B cell (primary cell): ENCODE measurements at regions not wholly inside any gene's neighbourhood (a gene's known extent, or its start where the extent isn't known, plus 50 kb on each side); places are given as distances from the start of the nearest gene placed in this dataset.

Experiments used
- ATAC-seq: fragments of 200-7000 bp; cut with Tn5 transposase; one replicate; pipeline ENCODE4 v1.10.0; 2021; ENCODE audit warnings: low read depth, mild to moderate bottlenecking, moderate number of reproducible peaks, moderate library complexity
- CTCF ChIA-PET: fragments of 350-600 bp; sonication (Branson Sonifier 250); formaldehyde crosslinking; loops from one replicate; lab custom pipeline; 2021; ENCODE audit warnings: antibody characterized with exemption, inconsistent platforms; lab: Charles Lee
- POLR2A ChIA-PET: fragments of 350-600 bp; sonication (Branson Sonifier 250); formaldehyde crosslinking; loops from one replicate; lab custom pipeline; 2021; ENCODE audit warnings: antibody characterized with exemption; lab: Charles Lee
- DNase-seq: peaks from one replicate; pipeline ENCODE4 v3.0.0; 2013
- H2AFZ ChIP-seq: 2 replicates; pipeline ENCODE4 v1.6.1; 2012; ENCODE audit warnings: mild to moderate bottlenecking, low read depth, low read length; ENCODE audit not compliant: insufficient read depth, poor library complexity, severe bottlenecking
- H3K27ac ChIP-seq, 2 donors: 1 replicate in 1 of 2; 2 replicates in 1 of 2; pipeline ENCODE4 v1.5.1; 2012 to 2013; ENCODE audit warnings: low read length in 2 of 2, mild to moderate bottlenecking in 2 of 2, moderate library complexity in 1 of 2
- H3K27me3 ChIP-seq, 4 experiments: fragments of 200-600 bp in 1 of 4; sonication (generic) in 1 of 4; replicated peaks in 1 of 4; 1 replicate in 2 of 4; 2 replicates in 2 of 4; pipeline versions ENCODE4 v1.6.1 to v1.7.0; 2013 to 2016; ENCODE audit warnings: low read length in 3 of 4, mild to moderate bottlenecking in 2 of 4, mixed read lengths in 1 of 4, moderate library complexity in 1 of 4; ENCODE audit not compliant: insufficient read depth in 4 of 4, control insufficient read depth in 3 of 4; ENCODE audit errors: control extremely low read depth in 1 of 4
- H3K36me3 ChIP-seq, 2 experiments: replicated peaks in 1 of 2; 1 replicate in 1 of 2; 2 replicates in 1 of 2; pipeline versions ENCODE4 v1.6.1 to v1.7.1; 2013; ENCODE audit warnings: low read length in 1 of 2; ENCODE audit not compliant: insufficient read depth in 2 of 2, control insufficient read depth in 1 of 2; ENCODE audit errors: control extremely low read depth in 1 of 2, extremely low read depth in 1 of 2
- H3K4me1 ChIP-seq, 2 donors: fragments of 200-600 bp in 1 of 2; sonication (generic) in 1 of 2; 1 replicate in 1 of 2; 2 replicates in 1 of 2; pipeline versions ENCODE4 v1.5.1 to v1.6.1; 2013 to 2017; ENCODE audit warnings: low read length in 2 of 2; ENCODE audit not compliant: control insufficient read depth in 2 of 2, insufficient read depth in 2 of 2
- H3K4me2 ChIP-seq: replicated peaks from 2 replicates; pipeline ENCODE3; 2012; ENCODE audit warnings: mild to moderate bottlenecking, low read depth, low read length; ENCODE audit not compliant: poor library complexity, severe bottlenecking
- H3K4me3 ChIP-seq, 5 experiments: fragments of 200-600 bp in 1 of 5; sonication (generic) in 1 of 5; 1 replicate in 3 of 5; 2 replicates in 2 of 5; pipeline versions ENCODE4 v1.5.1 to v1.7.0; 2011 to 2016; ENCODE audit warnings: low read length in 4 of 5, mild to moderate bottlenecking in 4 of 5, low read depth in 2 of 5, control low read depth in 1 of 5, moderate library complexity in 1 of 5; ENCODE audit not compliant: insufficient read depth in 1 of 5; ENCODE audit errors: control extremely low read depth in 1 of 5, extremely low read depth in 1 of 5
- H3K79me2 ChIP-seq: fragments of 200-600 bp; sonication (generic); one replicate; pipeline ENCODE4 v1.6.0; 2016; ENCODE audit warnings: low read length; ENCODE audit not compliant: control insufficient read depth, insufficient read depth
- H3K9ac ChIP-seq: fragments of 200-600 bp; sonication (generic); 2 replicates; pipeline ENCODE4 v1.6.1; 2017; ENCODE audit warnings: mild to moderate bottlenecking, low read length, moderate library complexity
- H3K9me3 ChIP-seq, 3 donors: one replicate each; pipeline versions ENCODE4 v1.6.1 to v1.7.1; 2013; ENCODE audit warnings: low read length in 2 of 3; ENCODE audit not compliant: control insufficient read depth in 2 of 3, insufficient read depth in 1 of 3; ENCODE audit errors: control extremely low read depth in 1 of 3
- H4K20me1 ChIP-seq: 2 replicates; pipeline ENCODE4 v1.6.0; 2012; ENCODE audit warnings: mild to moderate bottlenecking, low read length; ENCODE audit not compliant: insufficient read depth, control insufficient read depth, poor library complexity, severe bottlenecking
- H3K27ac Mint-ChIP-seq: one replicate; pipeline ENCODE4 v1.8.0; 2021; ENCODE audit warnings: mixed read lengths
- H3K27me3 Mint-ChIP-seq: one replicate; pipeline ENCODE4 v1.8.0; 2021; ENCODE audit warnings: mixed read lengths
- H3K4me1 Mint-ChIP-seq: one replicate; pipeline ENCODE4 v1.8.0; 2021; ENCODE audit warnings: mixed read lengths
- H3K4me3 Mint-ChIP-seq: one replicate; pipeline ENCODE4 v1.8.0; 2021; ENCODE audit warnings: mixed read lengths
- H3K9me3 Mint-ChIP-seq: one replicate; pipeline ENCODE4 v1.8.0; 2022; ENCODE audit warnings: mixed read lengths; ENCODE audit not compliant: insufficient read depth
- CTCF ChIP-seq: fragments of 200-600 bp; IDR thresholded peaks from one replicate; pipeline ENCODE4 v1.8.0; 2022; ENCODE audit warnings: antibody characterized with exemption, mild to moderate bottlenecking
- EZH2 ChIP-seq: IDR thresholded peaks from 2 replicates; pipeline ENCODE4 v1.6.1; 2012; ENCODE audit warnings: borderline replicate concordance, low read depth, mild to moderate bottlenecking, moderate library complexity, low read length; ENCODE audit not compliant: insufficient read depth, poor library complexity, severe bottlenecking
- WGBS: methylation state at CpG from one replicate; pipeline ENCODE4 v1.1.5; 2013; ENCODE audit warnings: missing lambda C conversion rate; ENCODE audit not compliant: insufficient coverage; 5-methylcytosine and 5-hydroxymethylcytosine counted together
- intact Hi-C: fragments of 100-400 bp; cut with micrococcal nuclease; formaldehyde crosslinking; loops from one replicate; pipeline ENCODE4 v1.10.0; 2022

GRCh38 chr18:62634979-62635630 lies 80.2 kb upstream of the PHLPP1 start:
- CTCF ChIA-PET = interaction anchor here (1.1 to 5.3 kb wide), 2 partner anchors 14 to 346 kb away, joined by 3 to 59 read pairs; no protein-coding TSS in a partner anchor
- Histone ChIP-seq H3K4me3 (no peak overlapping the region), H2AFZ (no peak overlapping the region), H3K27ac (no peak overlapping the region), H3K79me2 (no peaks in the 10 kb centered on the region), H3K9me3 (no peaks in the 10 kb centered on the region), H3K4me1 (no peaks in the 10 kb centered on the region), H4K20me1 (no peaks in the 10 kb centered on the region), H3K9ac (no peak overlapping the region), H3K4me2 (no peak overlapping the region), H3K36me3 (no peaks in the 10 kb centered on the region), H3K27me3 (no peaks in the 10 kb centered on the region)
- H3K27ac Mint-ChIP-seq = no peak overlapping the region
- DNase-seq (no peak), ATAC-seq (no peak)
- TF ChIP-seq CTCF (no peak), EZH2 (no peak)
- WGBS = 100% methylated on average over 1 of the region's 6 CpGs
- POLR2A ChIA-PET = no interaction called here
- peaks cover 15% of the 10 kb centered on the region for H3K27me3 Mint-ChIP-seq
- no peaks in the 10 kb centered on the region for H3K4me1 Mint-ChIP-seq
- intact Hi-C loops = no loop called here
- no peaks in the 10 kb centered on the region for H3K9me3 Mint-ChIP-seq
- H3K4me3 Mint-ChIP-seq = no peak overlapping the region

GRCh38 chr18:62637403-62637802 lies 77.9 kb upstream of the PHLPP1 start:
- Mint-ChIP-seq H3K4me1 (no peaks in the 10 kb centered on the region), H3K27me3 (peaks cover 15% of the 10 kb centered on the region), H3K9me3 (no peaks in the 10 kb centered on the region), H3K27ac (no peak overlapping the region), H3K4me3 (no peak overlapping the region)
- H3K4me1 ChIP-seq = no peaks in the 10 kb centered on the region
- H3K9ac ChIP-seq = no peak overlapping the region
- H3K4me2 ChIP-seq = no peak overlapping the region
- H3K27ac ChIP-seq = no peak overlapping the region
- H3K27me3 ChIP-seq = no peaks in the 10 kb centered on the region
- intact Hi-C loops = no loop called here
- no peaks in the 10 kb centered on the region for H3K9me3 ChIP-seq
- ChIA-PET CTCF (interaction anchor here (5.3 kb wide), 1 partner anchor 343 kb away, joined by 59 read pairs; no protein-coding TSS in a partner anchor), POLR2A (no interaction called here)
- no peaks in the 10 kb centered on the region for H4K20me1 ChIP-seq
- 100% methylated on average over 1 of the region's 3 CpGs for WGBS
- DNase-seq (no peak), ATAC-seq (no peak)
- no peak for TF ChIP-seq EZH2
- H3K79me2 ChIP-seq = no peaks in the 10 kb centered on the region
- H3K36me3 ChIP-seq = no peaks in the 10 kb centered on the region
- no peak overlapping the region for H2AFZ ChIP-seq
- H3K4me3 ChIP-seq = no peak overlapping the region
